K562 (cell line): ENCODE measurements at regions not wholly inside any gene's neighbourhood (a gene's known extent, or its start where the extent isn't known, plus 50 kb on each side); places are given as distances from the start of the nearest gene placed in this dataset.

Experiments used
- ATAC-seq: fragments of 200-7000 bp; cut with Tn5 transposase; 3 replicates; pipeline ENCODE4 v1.9.1; 2020; ENCODE audit warnings: moderate library complexity
- BruUV-seq: library from RNA; stranded (reverse); fragments of 400-500 nt; replicated peaks from 2 replicates; lab custom pipeline; 2021; lab: Mats Ljungman, UMichigan
- CTCF ChIA-PET: fragments of 300-600 bp; formaldehyde crosslinking; extraction: SDS; loops from one replicate; lab custom pipeline; 2021; ENCODE audit warnings: low intra/inter-chr PET ratio; lab: Yijun Ruan, JAX
- POLR2A ChIA-PET: fragments of 300-600, 350-650 bp; sonication (Branson Sonifier 250); formaldehyde crosslinking; extraction: SDS; loops from one replicate; lab custom pipeline; 2021; ENCODE audit warnings: antibody characterized with exemption, inconsistent platforms; lab: Yijun Ruan, JAX
- DNase-seq, 4 experiments: peaks; one replicate each; pipeline versions ENCODE4 v3.0.0 to v3.0.0-alpha.2; 2011 to 2018; ENCODE audit warnings: low spot score in 3 of 4, mixed read lengths in 3 of 4; ENCODE audit errors: extremely low read depth in 1 of 4
- FAIRE-seq: peaks from 2 replicates; lab custom pipeline; 2011; peaks lifted over from hg19 to GRCh38; lab: Jason Lieb, UNC
- H2AFZ ChIP-seq: 2 replicates; pipeline ENCODE4 v1.6.0; 2011; ENCODE audit warnings: low read depth, low read length, control low read depth, inconsistent platforms
- H3K27ac ChIP-seq: fragments of 200-600 bp; 3 replicates; pipeline ENCODE4 v1.8.0; 2011; ENCODE audit warnings: low read depth, mild to moderate bottlenecking, control low read depth, inconsistent platforms, low read length, moderate library complexity, mixed read lengths; ENCODE audit errors: extremely low read depth
- H3K27me3 ChIP-seq, 2 experiments: fragments of 300-600 bp in 1 of 2; 2 replicates in 1 of 2; 3 replicates in 1 of 2; pipeline versions ENCODE4 v1.6.0 to v1.8.0; 2011; ENCODE audit warnings: inconsistent platforms in 2 of 2, low read length in 2 of 2, mild to moderate bottlenecking in 1 of 2, mixed read lengths in 1 of 2, moderate library complexity in 1 of 2; ENCODE audit not compliant: control insufficient read depth in 2 of 2, insufficient read depth in 2 of 2
- H3K36me3 ChIP-seq: fragments of 300-600 bp; 3 replicates; pipeline ENCODE4 v1.8.0; 2011; ENCODE audit warnings: mild to moderate bottlenecking, low read length, inconsistent platforms; ENCODE audit not compliant: control insufficient read depth, insufficient read depth
- H3K4me1 ChIP-seq, 2 experiments: fragments of 200-600 bp in 1 of 2; replicated peaks in 1 of 2; 2 replicates in 1 of 2; 3 replicates in 1 of 2; pipeline versions ENCODE4 v1.5.1 to v1.8.0; 2011; ENCODE audit warnings: inconsistent platforms in 2 of 2, low read length in 2 of 2, mild to moderate bottlenecking in 1 of 2, mixed read lengths in 1 of 2, moderate library complexity in 1 of 2; ENCODE audit not compliant: control insufficient read depth in 2 of 2, insufficient read depth in 2 of 2
- H3K4me2 ChIP-seq: 2 replicates; pipeline ENCODE4 v1.6.1; 2011; ENCODE audit warnings: low read length, control low read depth, inconsistent platforms, mixed read lengths; ENCODE audit not compliant: insufficient read depth
- H3K4me3 ChIP-seq: fragments of 200-600 bp; sonication (generic), shearing (Covaris generic); 2 replicates; pipeline ENCODE4 v1.5.1; 2016; ENCODE audit warnings: control low read depth, inconsistent platforms
- H3K79me2 ChIP-seq: fragments of 200-600 bp; 3 replicates; pipeline ENCODE4 v1.8.0; 2011; ENCODE audit warnings: low read length, inconsistent platforms; ENCODE audit not compliant: control insufficient read depth, insufficient read depth
- H3K9ac ChIP-seq, 2 experiments: 2 replicates each; pipeline versions ENCODE4 v1.6.0 to v1.6.1; 2011; ENCODE audit warnings: low read depth in 2 of 2, low read length in 2 of 2, control low read depth in 1 of 2, inconsistent platforms in 1 of 2, mild to moderate bottlenecking in 1 of 2, mixed read lengths in 1 of 2; ENCODE audit not compliant: insufficient read depth in 1 of 2
- H3K9me1 ChIP-seq: one replicate; pipeline ENCODE4 v1.6.0; 2011; ENCODE audit warnings: inconsistent platforms, mild to moderate bottlenecking, low read length, moderate library complexity; ENCODE audit not compliant: control insufficient read depth, insufficient read depth
- H3K9me3 ChIP-seq: replicated peaks from 2 replicates; pipeline ENCODE4 v1.5.1; 2011; ENCODE audit warnings: low read depth, low read length, inconsistent platforms; ENCODE audit not compliant: control insufficient read depth, insufficient read depth
- H4K20me1 ChIP-seq: replicated peaks from 2 replicates; pipeline ENCODE4 v1.6.1; 2011; ENCODE audit warnings: low read length, inconsistent platforms, mixed read lengths; ENCODE audit not compliant: control insufficient read depth, insufficient read depth
- NR4A1 ChIP-seq, 2 experiments: fragments of 250-450 bp in 1 of 2; fragments of 450-650 bp in 1 of 2; sonication (Bioruptor Pico) in 1 of 2; IDR thresholded peaks; 2 replicates each; pipeline versions ENCODE4 v1.4.0 to v1.6.1; 2016 to 2020; ENCODE audit warnings: mild to moderate bottlenecking in 2 of 2, missing compliant biosample characterization in 1 of 2, missing genetic modification characterization in 1 of 2, moderate library complexity in 1 of 2
- ZNF592 ChIP-seq: fragments of 450-650 bp; IDR thresholded peaks from 2 replicates; pipeline ENCODE4 v1.6.1; 2017; ENCODE audit warnings: antibody characterized with exemption, mild to moderate bottlenecking
- WGBS: fragments of 100-300 bp; shearing (Covaris generic); methylation state at CpG from one replicate; pipeline ENCODE4 v1.1.6; 2016; ENCODE audit warnings: low coverage, mixed read lengths; ENCODE audit not compliant: insufficient coverage; ENCODE audit errors: missing lambda C conversion rate; 5-methylcytosine and 5-hydroxymethylcytosine counted together
- in situ Hi-C: fragments of 300-500 bp; cut with MboI; formaldehyde crosslinking; loops from 4 replicates; pipeline ENCODE4 v1.15.0; 2018; ENCODE audit warnings: inconsistent platforms, mixed read lengths
- intact Hi-C: fragments of 100-400 bp; cut with micrococcal nuclease; formaldehyde crosslinking; loops from 2 replicates; pipeline ENCODE4 v1.14.2; 2022

- H3K4me1 ChIP-seq: no peaks in the 10 kb centered on the region
- in situ Hi-C loops: no loop called here
- H3K9me1 ChIP-seq: no peaks in the 10 kb centered on the region
- TF ChIP-seq ZNF592 (no peak), NR4A1 (CRISPR knock-in tag; IDR thresholded peaks at IDR 0.05) (no peak), NR4A1 (tag; IDR thresholded peaks at IDR 0.05) (no peak)
- no peaks in the 10 kb centered on the region for H3K36me3 ChIP-seq
- WGBS: 8% methylated on average over 2 of the region's 2 CpGs
- intact Hi-C loops: no loop called here
- ChIA-PET POLR2A (no interaction called here), CTCF (no interaction called here)
- no peaks in the 10 kb centered on the region for H3K27me3 ChIP-seq
- no peak overlapping the region for H3K9ac ChIP-seq
- no peaks in the 10 kb centered on the region for H3K9me3 ChIP-seq
- no peak overlapping the region for H3K4me3 ChIP-seq
- H3K4me2 ChIP-seq: no peak overlapping the region
- DNase-seq (no peak), FAIRE-seq (no peak), ATAC-seq (no peak)
- H3K79me2 ChIP-seq: no peaks in the 10 kb centered on the region
- no peak overlapping the region for H2AFZ ChIP-seq
- H4K20me1 ChIP-seq: no peaks in the 10 kb centered on the region
- no peak overlapping the region for H3K27ac ChIP-seq
- no TSS peak for BruUV-seq
These were observed 247.2 kb upstream of the EPHA5 start for GRCh38 chr4:65917486-65917885.
